Activated naive CD4-positive, alpha-beta T cell treated with anti-CD3 and anti-CD28 coated beads, Interleukin-2, amount 50 U/mL, for 72 hours (primary cell): ENCODE measurements at regions not wholly inside any gene's neighbourhood (a gene's known extent, or its start where the extent isn't known, plus 50 kb on each side); places are given as distances from the start of the nearest gene placed in this dataset.
A peak's percentile ranks its signal among the peaks of the same experiment; 100 is the strongest.

ENCODE experiments used
- ATAC-seq, 2 donors: fragments of 150-1000 bp; cut with Tn5 transposase; 2 replicates each; pipeline ENCODE4 v1.10.0; 2021; ENCODE audit warnings: mild to moderate bottlenecking in 2 of 2, moderate library complexity in 2 of 2
- DNase-seq, 2 donors: peaks; one replicate each; pipeline ENCODE4 v3.0.0; 2021 to 2022; ENCODE audit warnings: low spot score in 2 of 2
- H3K27ac Mint-ChIP-seq, 2 donors: one replicate each; pipeline ENCODE4 v1.8.0; 2022; ENCODE audit warnings: mild to moderate bottlenecking in 2 of 2, mixed read lengths in 2 of 2
- H3K36me3 Mint-ChIP-seq, 2 donors: one replicate each; pipeline ENCODE4 v1.8.0; 2022; ENCODE audit warnings: mixed read lengths in 2 of 2
- H3K9me3 Mint-ChIP-seq, 2 donors: one replicate each; pipeline ENCODE4 v1.8.0; 2022; ENCODE audit warnings: mixed read lengths in 2 of 2

DNA sequence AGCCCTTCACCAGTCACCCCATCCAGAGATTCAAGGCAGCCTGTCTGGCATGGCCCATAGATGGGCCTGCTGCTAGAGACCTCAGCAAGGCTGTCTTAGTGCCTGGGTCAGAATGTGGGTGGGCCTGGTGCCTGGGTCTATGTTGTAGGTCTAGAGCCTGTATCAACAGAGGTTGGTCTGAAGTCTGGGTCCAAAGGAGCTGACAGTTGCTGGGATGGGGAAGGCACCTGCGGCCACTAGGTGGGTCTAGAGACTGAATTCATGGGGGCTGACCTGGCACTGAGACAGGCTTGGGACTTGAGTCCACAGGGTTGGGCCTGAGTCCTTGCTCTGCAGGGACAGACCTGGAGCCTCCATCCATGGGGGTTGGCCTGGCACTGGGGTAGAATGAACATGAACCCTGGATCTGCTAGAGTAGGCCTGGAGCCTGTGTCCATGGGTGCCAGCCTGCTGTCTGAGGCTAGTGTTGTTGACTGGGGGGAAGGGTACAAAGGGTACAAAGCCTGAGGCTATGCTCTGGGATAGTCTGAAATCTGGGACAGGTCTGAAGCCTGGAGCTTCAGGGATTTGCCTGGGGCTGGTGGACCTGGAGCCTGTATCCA is 516.8 kb downstream of the OLFM4 start:
- Mint-ChIP-seq H3K27ac (no peak overlapping the region), H3K36me3 (peaks cover 0 to 7% of the 10 kb centered on the region in 2 donors), H3K9me3 (peaks cover 23 to 31% of the 10 kb centered on the region in 2 donors)
- no peak for DNase-seq
- no peak for ATAC-seq

DNA sequence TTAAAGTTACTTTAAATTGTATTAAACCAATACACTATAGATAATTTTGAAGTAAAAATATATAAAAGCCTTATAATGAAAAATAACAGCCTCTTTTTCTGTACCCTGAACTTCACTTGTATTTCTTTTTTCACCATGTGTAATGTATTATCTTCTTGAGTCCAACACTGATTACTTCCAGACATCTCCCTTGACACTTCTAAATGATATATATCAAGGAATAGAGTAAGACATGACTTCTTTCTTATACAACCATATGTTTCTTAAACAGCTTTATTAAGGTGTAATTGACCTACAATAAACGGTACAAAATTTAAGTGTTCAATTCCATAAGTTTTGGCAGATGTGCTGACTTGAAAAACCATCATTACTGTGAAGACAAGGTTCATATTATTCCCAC is 531.9 kb downstream of the OLFM4 start:
- DNase-seq (no peak), ATAC-seq (no peak)
- H3K27ac Mint-ChIP-seq: no peak overlapping the region
- no peaks in the 10 kb centered on the region for H3K36me3 Mint-ChIP-seq
- H3K9me3 Mint-ChIP-seq: peaks cover 3 to 9% of the 10 kb centered on the region in 2 donors

DNA sequence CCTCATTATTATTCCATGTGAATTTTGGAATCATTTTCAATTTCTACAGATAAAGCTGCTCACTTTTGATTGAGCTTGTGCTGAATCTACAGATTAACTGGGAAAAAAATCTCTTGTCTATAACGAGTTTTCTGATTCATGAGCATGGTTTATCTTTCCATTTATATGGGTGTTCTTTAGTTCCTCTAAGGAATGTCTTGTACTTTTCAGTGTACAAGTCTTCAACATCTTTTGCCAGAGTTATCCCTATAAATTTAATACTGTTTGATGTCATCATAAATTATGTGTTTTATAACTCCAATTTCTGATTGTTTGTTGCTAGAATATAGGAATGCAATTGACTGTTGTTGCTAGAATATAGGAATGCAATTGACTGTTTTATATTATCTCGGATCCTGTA is 533.8 kb downstream of the OLFM4 start:
- Mint-ChIP-seq H3K27ac (no peak overlapping the region), H3K9me3 (peaks cover 3 to 13% of the 10 kb centered on the region in 2 donors), H3K36me3 (no peaks in the 10 kb centered on the region)
- no peak for ATAC-seq
- DNase-seq: no peak

DNA sequence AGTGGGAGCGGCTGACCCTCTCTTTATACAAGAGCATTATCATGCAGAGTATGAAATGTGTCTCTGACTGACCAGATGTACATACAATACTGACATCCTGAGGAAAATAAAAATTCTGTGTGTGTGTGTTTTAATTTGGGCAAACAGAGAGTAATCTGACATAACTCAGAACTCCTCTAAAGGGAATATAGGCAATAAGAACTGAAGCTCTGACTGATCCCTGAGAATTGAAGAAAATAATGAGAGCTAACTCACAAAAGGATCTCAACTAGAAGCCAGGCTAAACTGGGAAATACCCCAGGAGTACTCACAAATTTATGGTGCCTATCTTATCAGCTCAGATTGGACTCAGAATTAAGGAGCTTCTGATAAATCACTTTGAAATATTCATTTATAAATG is 539.9 kb downstream of the OLFM4 start:
- DNase-seq: no peak
- no peak overlapping the region for H3K27ac Mint-ChIP-seq
- ATAC-seq: no peak

DNA sequence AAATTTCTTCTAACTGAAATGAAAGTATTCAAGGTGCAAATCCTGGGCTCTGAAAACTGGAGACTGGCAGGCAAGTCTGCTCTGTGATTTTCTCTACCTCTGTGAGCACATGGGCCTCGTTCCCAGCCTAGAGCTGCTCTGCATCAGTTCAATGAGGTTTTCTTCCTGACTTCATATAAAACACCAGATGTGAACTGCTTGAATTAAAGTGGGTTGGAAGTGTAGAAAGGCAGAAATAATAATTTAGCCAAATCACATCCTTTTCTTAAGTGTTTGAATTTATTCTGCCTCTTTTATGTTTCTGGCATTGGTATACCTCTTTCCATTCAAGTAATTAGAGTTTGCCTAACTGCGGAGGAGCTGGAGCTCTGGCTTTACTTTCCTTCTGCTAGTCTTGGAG is 540.8 kb downstream of the OLFM4 start:
- DNase-seq (no peak), ATAC-seq (no peak)
- Mint-ChIP-seq H3K9me3 (peaks cover 9 to 26% of the 10 kb centered on the region in 2 donors), H3K36me3 (no peaks in the 10 kb centered on the region), H3K27ac (no peak overlapping the region)

More for the DNA sequence above, 539.9 kb downstream of the OLFM4 start:
- H3K9me3 Mint-ChIP-seq: peaks cover 9 to 27% of the 10 kb centered on the region in 2 donors
- H3K36me3 Mint-ChIP-seq: no peaks in the 10 kb centered on the region

DNA sequence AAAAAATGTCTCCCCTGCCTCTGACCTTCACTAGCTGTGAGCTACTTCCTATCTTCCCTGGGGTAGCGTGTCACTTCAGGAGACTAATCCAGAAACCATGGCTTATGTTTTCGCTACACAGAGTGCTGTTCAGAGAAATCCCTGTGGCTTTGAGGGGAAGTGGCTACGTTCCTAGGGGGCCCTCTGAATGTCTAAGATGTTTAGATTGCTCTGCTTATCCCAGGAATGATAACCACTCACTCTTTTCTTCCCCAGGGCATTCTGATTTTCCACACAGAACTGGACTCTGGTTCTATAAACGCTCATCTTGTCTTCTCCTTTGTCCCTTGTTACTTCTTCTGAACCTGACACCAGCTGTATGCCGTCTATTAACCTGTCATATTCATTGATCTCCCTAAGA is 572.5 kb downstream of the OLFM4 start:
- peaks cover 17 to 26% of the 10 kb centered on the region in 2 donors for H3K9me3 Mint-ChIP-seq
- peaks cover 0 to 5% of the 10 kb centered on the region in 2 donors for H3K36me3 Mint-ChIP-seq
- DNase-seq (no peak), ATAC-seq (no peak)
- no peak overlapping the region for H3K27ac Mint-ChIP-seq

DNA sequence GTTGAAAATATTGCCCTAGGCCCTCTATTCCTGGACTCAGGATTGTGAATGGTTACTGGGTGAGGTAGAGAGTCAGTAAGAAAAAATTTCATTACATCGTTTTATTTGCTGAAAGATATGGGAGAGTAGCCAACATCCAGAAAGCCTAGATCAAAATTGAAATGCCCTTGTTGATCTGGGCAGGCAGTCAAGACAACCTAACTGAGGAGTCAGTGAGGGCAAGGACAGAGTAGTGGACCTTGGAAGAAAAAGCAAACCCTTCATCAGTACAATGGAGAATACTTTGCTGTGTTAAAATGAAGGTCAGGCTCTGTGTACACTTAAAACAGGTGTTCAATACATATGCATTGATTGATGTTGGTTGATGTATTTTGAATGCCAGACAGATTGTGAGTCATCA is 576.7 kb downstream of the OLFM4 start:
- Mint-ChIP-seq H3K36me3 (no peaks in the 10 kb centered on the region), H3K9me3 (peaks cover 17 to 31% of the 10 kb centered on the region in 2 donors), H3K27ac (no peak overlapping the region)
- ATAC-seq (no peak), DNase-seq (no peak)

DNA sequence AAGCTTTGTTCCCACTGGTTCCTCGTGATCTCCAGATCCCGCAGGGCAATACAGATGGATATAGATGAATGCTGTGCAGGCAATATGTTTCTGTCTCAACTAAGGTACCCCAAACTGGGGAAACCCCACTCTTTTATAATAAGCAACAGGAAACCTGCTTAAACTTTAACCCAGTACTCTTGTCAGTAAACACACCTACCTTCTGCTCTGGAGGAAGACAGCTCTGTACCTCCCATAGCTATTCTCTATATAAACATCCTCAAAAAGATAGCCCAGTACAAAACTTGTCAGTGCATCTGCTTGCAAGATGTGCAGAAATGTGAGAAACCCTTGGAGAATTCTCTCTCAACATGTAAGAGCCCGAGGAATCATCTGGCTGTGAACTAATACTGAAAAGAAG is 583.6 kb downstream of the OLFM4 start:
- H3K36me3 Mint-ChIP-seq: no peaks in the 10 kb centered on the region
- H3K27ac Mint-ChIP-seq: no peak overlapping the region
- no peak for ATAC-seq
- no peak for DNase-seq
- H3K9me3 Mint-ChIP-seq: peaks cover 4% of the 10 kb centered on the region in 2 donors

DNA sequence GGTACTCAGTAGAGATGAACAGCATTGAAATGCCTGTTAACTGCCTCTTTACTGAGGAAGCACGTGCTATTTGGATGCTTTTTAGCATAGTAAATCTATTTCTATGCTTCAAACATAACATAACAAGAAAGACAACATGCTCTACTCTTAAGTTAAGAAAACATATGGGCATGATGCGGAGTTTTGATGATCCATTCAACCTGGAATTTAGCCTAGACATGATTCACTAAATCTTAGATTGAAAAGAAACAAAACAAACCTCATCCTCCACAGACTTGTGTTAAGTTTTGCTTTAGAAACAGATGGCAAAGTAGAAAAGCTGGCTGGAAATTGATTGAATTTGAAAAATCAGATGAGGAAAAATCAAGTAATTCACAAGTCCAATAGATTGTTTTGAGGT is 593.8 kb downstream of the OLFM4 start:
- DNase-seq: no peak
- Mint-ChIP-seq H3K27ac (no peak overlapping the region), H3K36me3 (no peaks in the 10 kb centered on the region), H3K9me3 (peaks cover 10% of the 10 kb centered on the region in 2 donors)
- no peak for ATAC-seq

DNA sequence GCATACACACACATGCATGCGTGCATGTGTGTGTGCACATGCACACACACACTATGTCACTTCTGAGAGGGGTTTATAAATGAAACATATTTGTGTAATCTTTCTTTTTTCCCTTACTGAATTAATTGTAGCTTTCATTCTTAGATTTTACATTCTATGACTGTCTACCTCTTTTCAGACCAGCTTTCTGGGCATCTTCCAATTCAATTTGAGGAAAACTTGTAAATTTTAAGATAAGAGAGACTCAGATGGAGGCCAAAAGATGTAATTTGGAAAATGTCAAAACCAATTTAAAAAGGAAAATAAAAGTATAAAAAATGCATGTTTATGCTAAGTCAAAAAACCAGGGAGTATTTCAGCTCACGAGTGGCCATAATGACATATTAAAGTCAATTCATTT is 594.5 kb downstream of the OLFM4 start:
- Mint-ChIP-seq H3K9me3 (peaks cover 9 to 10% of the 10 kb centered on the region in 2 donors), H3K27ac (no peak overlapping the region), H3K36me3 (no peaks in the 10 kb centered on the region)
- no peak for DNase-seq
- no peak for ATAC-seq

DNA sequence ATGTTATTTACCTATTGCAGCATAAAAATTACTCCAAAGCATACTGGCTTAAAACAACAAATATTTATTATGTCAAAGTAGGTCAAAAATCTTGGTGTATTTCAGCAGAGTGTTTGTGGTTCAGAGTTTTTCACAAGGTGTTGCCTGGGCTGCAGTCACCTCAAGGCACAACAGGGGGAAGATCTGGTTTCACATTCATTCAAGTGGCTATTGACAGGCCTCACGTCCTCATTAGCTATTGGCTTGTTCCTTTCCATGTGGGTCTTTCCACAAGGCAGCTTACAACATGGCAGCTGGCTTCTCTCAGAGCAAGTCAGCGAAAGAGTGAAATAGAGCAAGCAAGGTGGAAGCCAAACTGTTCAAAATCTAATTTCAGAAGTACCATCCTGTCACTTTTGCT is 602.9 kb downstream of the OLFM4 start:
- Mint-ChIP-seq H3K36me3 (no peaks in the 10 kb centered on the region), H3K9me3 (peaks cover 6 to 11% of the 10 kb centered on the region in 2 donors), H3K27ac (no peak overlapping the region)
- ATAC-seq (no peak), DNase-seq (no peak)

DNA sequence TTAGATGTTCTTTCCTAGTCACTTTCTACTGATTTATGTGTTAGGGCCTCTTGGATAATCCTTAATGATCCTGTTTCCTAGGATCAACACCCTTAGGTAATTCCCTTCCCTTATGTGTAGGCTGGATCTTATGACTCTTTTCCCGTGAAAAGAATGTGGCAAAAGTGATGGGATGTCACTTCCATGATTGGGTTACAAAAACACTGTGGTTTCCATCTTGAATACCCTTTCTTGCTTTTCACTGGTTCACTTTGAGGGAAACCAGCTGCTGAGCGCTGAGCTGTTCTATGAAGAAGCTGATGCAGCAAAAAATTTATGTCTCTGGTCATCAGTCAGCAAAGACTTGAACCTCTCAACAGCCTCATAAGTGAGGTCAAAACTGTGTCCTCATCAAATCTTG is 609.4 kb downstream of the OLFM4 start:
- Mint-ChIP-seq H3K27ac (peak overlapping the region in 1 of 2 donors; percentile 46), H3K9me3 (peaks cover 14 to 15% of the 10 kb centered on the region in 2 donors), H3K36me3 (peaks cover 0 to 6% of the 10 kb centered on the region in 2 donors)
- DNase-seq (no peak), ATAC-seq (no peak)

DNA sequence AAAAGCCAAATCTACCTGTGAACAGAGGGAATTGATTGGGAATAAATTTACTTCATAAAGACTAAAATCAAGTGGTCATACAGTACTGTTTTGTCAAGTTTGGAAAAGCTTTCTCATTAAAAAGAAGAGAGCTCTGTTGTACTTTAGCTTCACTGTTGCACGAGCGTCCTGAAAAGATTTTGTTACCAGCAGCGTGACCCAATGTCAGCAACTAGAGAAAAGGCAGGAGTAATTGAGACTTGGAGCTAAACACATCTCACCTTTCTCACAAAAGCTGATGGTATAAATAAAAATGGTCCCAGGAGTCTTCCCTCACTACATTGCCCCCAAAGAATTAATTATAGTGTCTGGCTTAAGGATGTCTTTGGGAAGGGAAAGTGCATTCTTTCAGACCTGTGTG is 613.7 kb downstream of the OLFM4 start:
- peaks cover 0 to 6% of the 10 kb centered on the region in 2 donors for H3K36me3 Mint-ChIP-seq
- peaks cover 19 to 20% of the 10 kb centered on the region in 2 donors for H3K9me3 Mint-ChIP-seq
- no peak overlapping the region for H3K27ac Mint-ChIP-seq
- ATAC-seq (no peak), DNase-seq (no peak)

DNA sequence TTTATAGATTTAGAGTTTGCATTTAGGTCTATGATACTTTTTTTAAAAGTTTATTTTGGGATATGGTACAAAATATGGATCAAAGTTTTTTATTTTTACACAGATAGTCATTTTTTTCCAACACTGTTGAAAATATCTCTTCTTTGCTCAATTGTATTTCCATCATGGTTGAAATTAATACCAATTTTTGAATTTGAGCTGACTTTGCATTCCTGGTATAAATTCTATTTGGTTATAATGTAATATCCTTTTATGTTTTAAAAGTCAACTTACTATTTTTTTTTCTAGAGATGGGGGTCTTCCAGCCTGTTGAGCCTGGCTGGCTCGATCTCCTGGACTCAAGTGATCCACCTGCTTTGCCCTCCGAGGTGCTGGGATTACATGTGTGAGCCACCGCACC is 620.1 kb downstream of the OLFM4 start:
- H3K36me3 Mint-ChIP-seq: no peaks in the 10 kb centered on the region
- peaks cover 8 to 18% of the 10 kb centered on the region in 2 donors for H3K9me3 Mint-ChIP-seq
- no peak for ATAC-seq
- no peak for DNase-seq
- no peak overlapping the region for H3K27ac Mint-ChIP-seq

DNA sequence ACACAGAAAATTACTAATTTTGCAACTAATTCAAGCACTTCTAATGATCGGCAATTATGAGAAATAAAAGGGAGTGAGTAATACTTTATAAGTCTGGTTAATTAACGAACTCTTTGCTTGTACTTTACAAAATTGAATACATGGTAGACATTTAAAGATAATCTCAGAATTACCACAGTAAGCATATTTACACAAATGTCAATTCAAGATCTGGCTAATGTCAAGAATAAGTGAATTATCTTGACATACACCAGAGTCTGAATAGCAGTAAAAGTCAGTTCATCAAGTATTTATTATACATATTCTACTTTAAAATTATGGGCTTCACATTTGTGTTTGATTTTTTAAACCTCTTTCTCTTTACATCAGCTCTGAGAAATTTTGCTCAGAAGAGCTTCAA is 643.4 kb downstream of the OLFM4 start:
- DNase-seq: no peak
- Mint-ChIP-seq H3K36me3 (peaks cover 4 to 5% of the 10 kb centered on the region in 2 donors), H3K9me3 (peaks cover 3 to 16% of the 10 kb centered on the region in 2 donors), H3K27ac (no peak overlapping the region)
- no peak for ATAC-seq

DNA sequence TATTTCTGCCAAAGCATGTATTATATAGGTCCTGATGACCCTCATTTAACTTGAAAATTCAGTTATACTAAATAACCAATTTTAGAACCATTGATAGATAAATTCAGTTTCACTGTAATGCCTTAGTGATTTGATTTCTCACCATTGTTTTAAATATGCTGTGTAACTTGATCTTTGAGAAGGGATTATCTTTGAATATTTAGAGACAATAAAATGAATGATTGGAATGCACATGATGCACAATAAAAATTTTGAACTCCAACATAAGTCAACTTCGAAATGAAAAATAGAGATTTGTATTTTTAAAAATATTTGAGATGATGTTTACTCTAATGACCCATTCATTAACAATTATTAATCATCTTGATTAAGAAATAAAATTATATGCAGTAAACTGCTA is 654.5 kb downstream of the OLFM4 start:
- Mint-ChIP-seq H3K36me3 (no peaks in the 10 kb centered on the region), H3K9me3 (peaks cover 4 to 10% of the 10 kb centered on the region in 2 donors), H3K27ac (no peak overlapping the region)
- no peak for ATAC-seq
- no peak for DNase-seq

DNA sequence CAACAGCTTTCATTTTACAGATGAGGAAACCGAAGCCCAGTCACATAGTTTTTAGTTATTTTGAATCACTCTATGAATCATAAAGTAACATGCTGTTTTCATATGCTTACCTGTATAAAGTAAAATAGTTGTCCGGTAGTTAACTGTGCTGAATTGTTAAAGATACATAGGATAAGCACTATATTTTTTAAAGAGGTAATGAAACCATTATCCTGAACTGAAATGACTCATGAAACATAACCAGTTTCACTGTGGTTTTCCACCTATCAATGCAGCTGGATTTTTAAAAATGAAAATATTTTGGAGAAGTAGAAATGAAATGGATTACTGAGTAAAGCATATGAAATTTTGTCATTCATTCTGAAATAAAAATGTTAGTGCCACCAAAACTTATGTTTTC is 655.0 kb downstream of the OLFM4 start:
- Mint-ChIP-seq H3K27ac (no peak overlapping the region), H3K9me3 (peaks cover 8 to 12% of the 10 kb centered on the region in 2 donors), H3K36me3 (no peaks in the 10 kb centered on the region)
- no peak for ATAC-seq
- no peak for DNase-seq

DNA sequence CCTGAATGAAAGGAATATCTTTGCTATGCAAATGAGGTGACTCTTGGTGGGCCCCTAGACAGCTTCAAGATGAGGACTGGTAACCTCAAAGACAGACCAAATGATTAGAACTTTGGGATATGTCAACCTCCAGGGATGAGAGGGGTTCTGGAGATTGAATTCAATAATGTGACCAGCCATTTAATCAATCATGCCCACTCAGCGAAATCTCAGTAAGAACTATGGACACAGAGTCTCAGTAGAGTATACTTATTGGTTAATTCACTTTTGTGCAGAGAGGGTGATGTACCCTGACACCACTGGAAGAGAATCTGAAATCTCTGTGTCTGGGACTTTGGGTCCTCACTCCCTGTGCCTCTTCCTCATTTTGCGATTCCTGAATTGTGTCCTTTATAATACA is 662.8 kb downstream of the OLFM4 start:
- H3K27ac Mint-ChIP-seq: no peak overlapping the region
- H3K36me3 Mint-ChIP-seq: no peaks in the 10 kb centered on the region
- ATAC-seq (no peak), DNase-seq (no peak)
- H3K9me3 Mint-ChIP-seq: peaks cover 16 to 20% of the 10 kb centered on the region in 2 donors
